RWPE1 (cell line): ENCODE measurements at regions not wholly inside any gene's neighbourhood (a gene's known extent, or its start where the extent isn't known, plus 50 kb on each side); places are given as distances from the start of the nearest gene placed in this dataset.
"Not testable (repeated sequence)": the region's sequence is repeated elsewhere in the genome, so short reads cannot be mapped to it uniquely, and the experiment has no call there.

Experiments
- CTCF ChIA-PET: fragments of 350-600 bp; sonication (Branson Sonifier 250); formaldehyde crosslinking; extraction: SDS; loops from one replicate; lab custom pipeline; 2021; lab: Yijun Ruan, JAX
- POLR2A ChIA-PET: fragments of 400-600 bp; formaldehyde crosslinking; extraction: SDS; loops from one replicate; lab custom pipeline; 2020; ENCODE audit warnings: antibody characterized with exemption; ENCODE audit not compliant: low non-redundant PET; lab: Yijun Ruan, JAX
- DNase-seq: peaks from one replicate; pipeline ENCODE4 v3.0.0; 2012; ENCODE audit warnings: low spot score
- H3K27ac ChIP-seq: fragments of 450-650 bp; 2 replicates; pipeline ENCODE4 v1.5.1; 2017
- CTCF ChIP-seq: fragments of 450-650 bp; conservative IDR thresholded peaks from 2 replicates; pipeline ENCODE4 v1.5.1; 2017; ENCODE audit warnings: low read depth, mild to moderate bottlenecking

- peak; percentile 63 for TF ChIP-seq CTCF
- H3K27ac ChIP-seq, result no peak overlapping the region
- CTCF ChIA-PET, result no interaction called here
- DNase-seq, result peak; percentile 41
- POLR2A ChIA-PET, result no interaction called here
Measured at GRCh38 chr4:149914119-149915115, 98.8 kb upstream of the IQCM start.

- CTCF ChIA-PET, H3K27ac ChIP-seq, DNase-seq, POLR2A ChIA-PET: not testable (repeated sequence)
Measured at GRCh38 chr4:149915735-149916134, 100.1 kb upstream of the IQCM start.

- no peak for DNase-seq
- H3K27ac ChIP-seq, result no peak overlapping the region
- CTCF ChIA-PET, result interaction anchor here (0.6 kb wide), 1 partner anchor 1007 kb away, joined by 3 read pairs; no protein-coding TSS in a partner anchor
- POLR2A ChIA-PET, result no interaction called here
- no peak for TF ChIP-seq CTCF
Measured at GRCh38 chr4:149923736-149924135, 108.1 kb upstream of the IQCM start.

- H3K27ac ChIP-seq, result no peak overlapping the region
- ChIA-PET POLR2A (no interaction called here), CTCF (interaction anchor here (0.6 kb wide), 1 partner anchor 1575 kb away, joined by 8 read pairs; no protein-coding TSS in a partner anchor)
- no peak for DNase-seq
- TF ChIP-seq CTCF, result no peak
Measured at GRCh38 chr4:149927514-149927913, 111.9 kb upstream of the IQCM start.

- TF ChIP-seq CTCF, result no peak
- no peak for DNase-seq
- H3K27ac ChIP-seq, result no peak overlapping the region
- ChIA-PET POLR2A (no interaction called here), CTCF (no interaction called here)
Measured at GRCh38 chr4:149928507-149928906, 112.9 kb upstream of the IQCM start.

- no peak overlapping the region for H3K27ac ChIP-seq
- TF ChIP-seq CTCF, result no peak
- ChIA-PET CTCF (no interaction called here), POLR2A (no interaction called here)
- DNase-seq, result no peak
Measured at GRCh38 chr4:149931431-149931830, 115.8 kb upstream of the IQCM start.

GRCh38 chr4:149932188-149932587 lies 116.5 kb upstream of the IQCM start:
- no peak for DNase-seq
- POLR2A ChIA-PET, result no interaction called here
- no peak for TF ChIP-seq CTCF
- no peak overlapping the region for H3K27ac ChIP-seq
- CTCF ChIA-PET, result no interaction called here
